ENCODE measurements at regions not wholly inside any gene's neighbourhood (a gene's known extent, or its start where the extent isn't known, plus 50 kb on each side); places are given as distances from the start of the nearest gene placed in this dataset.
"Not testable (repeated sequence)": the region's sequence is repeated elsewhere in the genome, so short reads cannot be mapped to it uniquely, and the experiment has no call there.

DNA sequence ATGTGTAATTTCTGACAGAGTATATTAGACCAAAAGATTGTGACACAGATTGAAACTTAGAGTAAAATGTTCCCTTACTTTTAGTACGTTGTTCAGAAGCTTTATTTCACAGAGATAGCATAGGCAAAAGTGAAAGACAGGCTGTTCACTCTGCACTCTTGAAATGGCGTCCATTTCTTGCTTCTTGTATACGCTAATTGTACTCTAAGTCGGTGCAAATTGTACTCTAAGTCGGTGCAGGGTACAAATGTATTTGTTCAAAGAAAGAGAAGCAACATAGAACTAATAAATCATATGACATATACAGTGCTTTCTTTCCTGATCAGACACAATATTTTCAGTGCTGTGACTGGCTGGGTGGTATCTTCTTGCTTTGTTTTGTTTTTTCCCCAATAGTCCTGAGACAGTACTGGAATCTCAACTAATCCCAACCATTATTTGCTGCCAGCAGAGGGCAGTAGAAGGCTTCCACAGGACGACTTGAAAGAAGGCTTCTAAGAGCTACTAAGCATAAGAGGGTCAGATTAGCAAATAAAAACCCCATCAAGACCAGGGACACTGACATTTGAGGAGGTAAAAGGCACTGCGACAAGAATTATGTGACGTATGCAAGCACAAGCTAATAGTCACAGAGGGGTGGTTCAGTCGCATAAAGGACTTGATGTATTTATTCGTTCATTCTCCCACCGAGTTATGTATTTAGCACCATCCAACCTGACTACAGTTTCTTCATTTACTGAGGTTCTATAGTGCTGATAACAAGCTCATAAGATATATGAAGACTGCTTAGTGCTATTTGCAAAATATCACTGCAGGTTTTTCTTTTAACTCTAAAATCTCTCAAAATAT lies 831.8 kb downstream of the TAF11L14 start:
- Mint-ChIP-seq H3K4me1 (no peaks in the 10 kb centered on the region), H3K27me3 (no peaks in the 10 kb centered on the region), H3K4me3 (no peak overlapping the region), H3K27ac (no peak overlapping the region), H3K36me3 (no peaks in the 10 kb centered on the region), H3K9me3 (no peaks in the 10 kb centered on the region)

DNA sequence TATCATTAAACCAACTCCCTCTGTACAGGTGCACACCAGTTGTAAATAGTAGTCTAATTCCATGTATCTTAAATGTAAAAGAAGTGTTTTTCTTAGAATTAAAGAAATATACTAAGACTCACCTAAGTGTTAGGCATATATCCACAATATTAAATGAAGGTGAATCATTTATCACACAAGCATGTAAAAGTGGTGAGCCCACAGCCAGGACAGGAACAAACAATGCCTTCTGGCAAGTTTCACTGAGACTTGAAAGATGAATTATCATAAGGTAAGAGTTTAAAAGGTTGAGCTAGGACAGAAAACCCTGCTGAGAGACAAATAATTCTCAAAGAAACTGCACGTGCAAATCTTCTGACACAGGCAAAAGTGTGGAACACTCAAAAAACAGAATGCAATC lies 832.5 kb downstream of the TAF11L14 start:
- Mint-ChIP-seq H3K4me1 (no peaks in the 10 kb centered on the region), H3K27ac (no peak overlapping the region), H3K4me3 (no peak overlapping the region), H3K27me3 (no peaks in the 10 kb centered on the region), H3K36me3 (no peaks in the 10 kb centered on the region), H3K9me3 (no peaks in the 10 kb centered on the region)

- H3K4me1 Mint-ChIP-seq, H3K27me3 Mint-ChIP-seq, H3K4me3 Mint-ChIP-seq, H3K9me3 Mint-ChIP-seq, H3K27ac Mint-ChIP-seq, H3K36me3 Mint-ChIP-seq: not testable (repeated sequence)
Measured at GRCh38 chr5:18471791-18472190, 837.5 kb downstream of the TAF11L14 start.

- H3K4me3 Mint-ChIP-seq = no peak overlapping the region
- peaks cover 6% of the 10 kb centered on the region for H3K9me3 Mint-ChIP-seq
- H3K4me1 Mint-ChIP-seq = no peaks in the 10 kb centered on the region
- H3K27me3 Mint-ChIP-seq = no peaks in the 10 kb centered on the region
- H3K27ac Mint-ChIP-seq = no peak overlapping the region
- H3K36me3 Mint-ChIP-seq = no peaks in the 10 kb centered on the region
Measured at GRCh38 chr5:18483451-18483850, 849.2 kb downstream of the TAF11L14 start.

DNA sequence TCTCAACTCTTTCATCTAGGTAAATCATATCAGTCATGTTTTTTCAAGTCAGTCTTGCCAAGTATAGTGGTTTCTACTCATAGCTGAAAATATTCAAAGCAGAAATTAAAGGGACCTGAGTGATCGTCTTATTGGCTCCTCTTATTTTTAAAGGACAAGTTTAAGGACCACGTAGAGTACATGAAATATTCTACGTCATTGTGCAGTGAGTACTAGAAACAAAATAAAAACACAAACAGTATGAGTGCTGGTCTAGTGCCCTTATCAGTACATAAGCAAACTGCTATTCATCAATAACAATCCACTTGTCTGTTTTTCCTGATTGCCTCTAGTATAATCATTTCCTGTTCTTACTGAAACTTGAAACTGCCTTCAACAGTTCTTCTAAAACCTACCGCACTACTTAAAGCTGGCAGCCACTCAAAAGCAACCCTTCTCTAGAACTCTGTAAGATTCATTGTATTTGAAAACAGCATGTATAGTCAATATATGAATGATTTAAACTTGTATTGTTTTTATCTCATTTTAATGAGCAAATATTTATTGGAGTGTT lies 853.7 kb downstream of the TAF11L14 start:
- H3K4me1 Mint-ChIP-seq = no peaks in the 10 kb centered on the region
- H3K9me3 Mint-ChIP-seq = peaks cover 12% of the 10 kb centered on the region
- H3K36me3 Mint-ChIP-seq = no peaks in the 10 kb centered on the region

GRCh38 chr5:18489703-18490102 lies 855.4 kb downstream of the TAF11L14 start:
- peaks cover 12% of the 10 kb centered on the region for H3K9me3 Mint-ChIP-seq
- no peak overlapping the region for H3K27ac Mint-ChIP-seq
- no peaks in the 10 kb centered on the region for H3K27me3 Mint-ChIP-seq
- no peaks in the 10 kb centered on the region for H3K36me3 Mint-ChIP-seq
- no peaks in the 10 kb centered on the region for H3K4me1 Mint-ChIP-seq
- no peak overlapping the region for H3K4me3 Mint-ChIP-seq

More for the DNA sequence above, 853.7 kb downstream of the TAF11L14 start:
- Mint-ChIP-seq H3K27ac (no peak overlapping the region), H3K4me3 (no peak overlapping the region), H3K27me3 (no peaks in the 10 kb centered on the region)

DNA sequence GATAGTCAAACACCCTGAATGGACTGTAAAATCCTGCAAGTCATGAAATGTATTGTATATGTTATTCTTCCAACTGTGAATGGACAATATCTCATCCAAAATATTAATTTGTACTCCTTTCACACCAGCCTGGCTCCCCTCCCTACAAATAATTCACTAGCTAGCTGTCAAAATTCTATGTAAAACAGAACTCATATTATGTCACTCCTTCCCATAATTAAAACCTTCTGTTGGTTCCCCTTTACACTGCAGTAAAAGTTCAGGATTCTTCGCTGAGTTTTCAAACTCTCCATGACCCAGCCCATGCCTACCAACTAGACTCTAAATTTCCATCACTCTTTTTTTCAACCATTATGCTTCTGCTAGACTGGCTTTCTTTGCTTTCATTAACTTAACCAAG lies 857.1 kb downstream of the TAF11L14 start:
- no peaks in the 10 kb centered on the region for H3K36me3 Mint-ChIP-seq
- H3K4me3 Mint-ChIP-seq = no peak overlapping the region
- H3K27me3 Mint-ChIP-seq = no peaks in the 10 kb centered on the region
- H3K4me1 Mint-ChIP-seq = no peaks in the 10 kb centered on the region
- peaks cover 12% of the 10 kb centered on the region for H3K9me3 Mint-ChIP-seq
- H3K27ac Mint-ChIP-seq = no peak overlapping the region

GRCh38 chr5:18495157-18495556 lies 860.9 kb downstream of the TAF11L14 start:
- no peaks in the 10 kb centered on the region for H3K27me3 Mint-ChIP-seq
- H3K36me3 Mint-ChIP-seq = no peaks in the 10 kb centered on the region
- no peak overlapping the region for H3K4me3 Mint-ChIP-seq
- no peaks in the 10 kb centered on the region for H3K4me1 Mint-ChIP-seq
- H3K27ac Mint-ChIP-seq = no peak overlapping the region
- peaks cover 10% of the 10 kb centered on the region for H3K9me3 Mint-ChIP-seq

DNA sequence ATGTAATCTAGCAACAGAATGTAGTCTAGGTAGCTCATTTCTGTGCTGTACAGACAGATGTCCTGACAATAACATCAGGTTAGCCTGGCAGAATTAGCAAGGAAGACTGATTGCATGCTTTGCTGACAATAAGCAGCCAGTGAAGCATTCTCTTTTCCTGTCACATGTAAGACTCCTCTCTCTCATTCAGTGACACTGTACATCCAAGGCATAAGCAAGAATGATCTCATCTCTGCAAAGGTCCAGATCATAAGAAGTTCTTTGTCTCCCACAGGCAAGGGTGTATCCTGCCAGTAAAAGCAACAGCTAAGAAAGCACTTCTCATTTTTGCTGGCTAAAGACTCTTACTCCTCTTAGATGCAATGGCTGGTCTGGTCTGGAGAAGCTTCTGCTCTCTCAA lies 861.8 kb downstream of the TAF11L14 start:
- Mint-ChIP-seq H3K9me3 (peaks cover 5% of the 10 kb centered on the region), H3K4me1 (no peaks in the 10 kb centered on the region), H3K4me3 (no peak overlapping the region), H3K36me3 (no peaks in the 10 kb centered on the region), H3K27me3 (no peaks in the 10 kb centered on the region), H3K27ac (no peak overlapping the region)

DNA sequence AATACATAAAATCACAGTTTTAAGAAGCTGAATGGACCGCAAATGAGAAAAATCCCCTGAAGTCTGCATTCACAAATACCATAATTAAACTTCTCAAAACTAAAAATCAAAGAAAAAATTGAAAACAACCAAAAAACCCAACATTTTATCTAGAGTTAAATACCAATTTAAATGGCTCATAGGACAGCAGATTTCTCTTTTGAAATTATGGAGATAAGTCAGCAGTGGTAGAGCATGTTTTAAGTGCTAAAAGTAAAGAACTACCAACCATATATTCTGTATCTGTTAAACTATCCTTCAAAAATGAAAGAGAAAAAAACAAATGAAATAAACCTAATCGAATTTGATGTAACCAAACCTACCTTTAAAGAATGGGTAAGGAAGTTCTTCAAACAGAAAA lies 862.8 kb downstream of the TAF11L14 start:
- no peaks in the 10 kb centered on the region for H3K27me3 Mint-ChIP-seq
- H3K4me1 Mint-ChIP-seq = no peaks in the 10 kb centered on the region
- no peaks in the 10 kb centered on the region for H3K9me3 Mint-ChIP-seq
- H3K36me3 Mint-ChIP-seq = no peaks in the 10 kb centered on the region
- no peak overlapping the region for H3K4me3 Mint-ChIP-seq
- no peak overlapping the region for H3K27ac Mint-ChIP-seq

GRCh38 chr5:18503797-18504328 lies 869.6 kb downstream of the TAF11L14 start:
- Mint-ChIP-seq H3K4me3 (no peak overlapping the region), H3K4me1 (no peaks in the 10 kb centered on the region), H3K27ac (no peak overlapping the region), H3K27me3 (no peaks in the 10 kb centered on the region), H3K36me3 (no peaks in the 10 kb centered on the region), H3K9me3 (peaks cover 9% of the 10 kb centered on the region)

DNA sequence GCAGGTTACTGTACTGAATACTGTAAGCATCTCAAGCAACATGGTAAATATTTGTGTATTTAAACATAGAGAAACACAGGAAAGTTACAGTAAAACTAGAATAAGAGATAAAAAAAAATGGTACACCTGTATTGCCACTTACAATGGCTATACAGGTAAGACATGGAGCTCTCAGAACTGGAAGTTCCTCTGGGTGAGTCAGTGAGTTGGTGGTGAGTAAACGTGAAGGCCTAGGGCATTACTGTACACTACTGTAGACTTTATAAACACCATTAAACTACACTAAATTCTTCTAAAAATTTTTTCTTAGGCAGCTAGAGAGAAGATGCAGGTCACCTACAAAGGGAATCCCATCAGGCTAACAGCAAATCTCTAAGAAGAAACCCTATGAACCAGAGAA lies 872.9 kb downstream of the TAF11L14 start:
- no peaks in the 10 kb centered on the region for H3K36me3 Mint-ChIP-seq
- H3K27ac Mint-ChIP-seq = no peak overlapping the region
- H3K27me3 Mint-ChIP-seq = no peaks in the 10 kb centered on the region
- H3K4me1 Mint-ChIP-seq = no peaks in the 10 kb centered on the region
- no peak overlapping the region for H3K4me3 Mint-ChIP-seq
- peaks cover 16% of the 10 kb centered on the region for H3K9me3 Mint-ChIP-seq

GRCh38 chr5:18517641-18518380 lies 883.6 kb downstream of the TAF11L14 start:
- no peaks in the 10 kb centered on the region for H3K4me1 Mint-ChIP-seq
- H3K4me3 Mint-ChIP-seq = no peak overlapping the region
- no peaks in the 10 kb centered on the region for H3K27me3 Mint-ChIP-seq
- peaks cover 16% of the 10 kb centered on the region for H3K9me3 Mint-ChIP-seq
- no peak overlapping the region for H3K27ac Mint-ChIP-seq
- no peaks in the 10 kb centered on the region for H3K36me3 Mint-ChIP-seq

DNA sequence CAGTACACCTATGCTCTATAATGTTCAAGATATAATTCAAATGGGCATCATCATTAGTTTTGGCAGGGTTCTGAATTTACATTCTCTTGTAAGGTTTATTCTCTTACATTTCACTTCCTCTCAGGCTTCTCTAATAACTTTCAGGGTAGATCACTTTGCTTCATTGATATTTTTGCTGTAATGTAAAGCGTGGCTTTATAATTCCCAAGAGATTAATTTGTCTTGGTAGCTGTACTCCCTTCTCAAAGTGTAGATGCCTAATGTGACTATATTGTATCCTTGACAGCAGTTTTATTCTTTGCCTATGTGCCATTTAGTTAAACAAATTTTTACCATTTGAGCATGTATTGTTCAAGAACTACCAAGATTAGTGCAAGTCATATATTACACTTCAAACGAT lies 889.1 kb downstream of the TAF11L14 start:
- Mint-ChIP-seq H3K4me1 (no peaks in the 10 kb centered on the region), H3K4me3 (no peak overlapping the region), H3K9me3 (peaks cover 10% of the 10 kb centered on the region), H3K27me3 (no peaks in the 10 kb centered on the region), H3K36me3 (no peaks in the 10 kb centered on the region), H3K27ac (no peak overlapping the region)

DNA sequence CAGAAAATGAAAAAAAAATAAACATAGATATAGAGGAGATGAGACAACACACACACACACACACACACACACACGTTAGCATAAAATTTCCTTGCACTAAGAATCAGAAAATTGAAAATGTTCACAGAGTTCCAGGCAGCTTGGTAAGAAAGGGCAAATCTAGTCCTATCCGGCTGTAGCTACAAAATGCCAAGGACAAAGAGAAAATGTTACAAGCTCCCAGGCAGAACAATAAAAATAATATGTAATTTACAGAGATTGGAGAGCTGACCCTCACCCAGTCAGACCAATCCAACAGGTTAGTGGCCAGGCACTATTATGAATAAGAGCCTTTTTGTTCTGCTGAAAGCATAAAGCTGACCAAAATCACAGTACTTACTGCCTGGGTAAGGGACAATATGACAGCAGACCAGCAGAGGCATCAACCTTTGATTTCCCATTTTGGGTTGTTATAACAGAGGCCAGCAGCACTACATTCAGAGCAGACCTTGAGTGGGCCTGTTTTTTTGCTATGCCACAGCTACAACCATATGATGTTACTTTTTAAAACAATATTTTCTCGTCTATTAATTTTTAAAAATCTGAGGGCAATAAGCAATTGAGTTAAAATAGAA lies 892.6 kb downstream of the TAF11L14 start:
- H3K36me3 Mint-ChIP-seq = no peaks in the 10 kb centered on the region
- no peaks in the 10 kb centered on the region for H3K4me1 Mint-ChIP-seq
- H3K27me3 Mint-ChIP-seq = no peaks in the 10 kb centered on the region
- no peak overlapping the region for H3K4me3 Mint-ChIP-seq
- no peaks in the 10 kb centered on the region for H3K9me3 Mint-ChIP-seq
- no peak overlapping the region for H3K27ac Mint-ChIP-seq

- H3K4me3 Mint-ChIP-seq = no peak overlapping the region
- H3K36me3 Mint-ChIP-seq = no peaks in the 10 kb centered on the region
- H3K27me3 Mint-ChIP-seq = no peaks in the 10 kb centered on the region
- H3K9me3 Mint-ChIP-seq = no peaks in the 10 kb centered on the region
- no peaks in the 10 kb centered on the region for H3K4me1 Mint-ChIP-seq
- H3K27ac Mint-ChIP-seq = no peak overlapping the region
Measured at GRCh38 chr5:18533137-18533536, 898.9 kb downstream of the TAF11L14 start.
